Osteocyte (in vitro differentiated cells): ENCODE measurements at regions not wholly inside any gene's neighbourhood (a gene's known extent, or its start where the extent isn't known, plus 50 kb on each side); places are given as distances from the start of the nearest gene placed in this dataset.

ENCODE experiments used
- DNase-seq: peaks from one replicate; pipeline ENCODE4 v3.0.0; 2021; ENCODE audit warnings: mixed read lengths; ENCODE audit not compliant: unreplicated experiment; ENCODE audit errors: extremely low spot score
- H3K27ac Mint-ChIP-seq: one replicate; pipeline ENCODE4 v1.8.0; 2021; ENCODE audit warnings: mild to moderate bottlenecking, mixed read lengths; ENCODE audit not compliant: unreplicated experiment
- H3K27me3 Mint-ChIP-seq: one replicate; pipeline ENCODE4 v1.8.0; 2021; ENCODE audit warnings: mixed read lengths; ENCODE audit not compliant: unreplicated experiment
- H3K36me3 Mint-ChIP-seq: one replicate; pipeline ENCODE4 v1.8.0; 2021; ENCODE audit warnings: mixed read lengths; ENCODE audit not compliant: unreplicated experiment
- H3K4me1 Mint-ChIP-seq: one replicate; pipeline ENCODE4 v1.8.0; 2021; ENCODE audit warnings: mixed read lengths; ENCODE audit not compliant: unreplicated experiment
- H3K4me3 Mint-ChIP-seq: one replicate; pipeline ENCODE4 v1.8.0; 2021; ENCODE audit warnings: mild to moderate bottlenecking, moderate library complexity, mixed read lengths; ENCODE audit not compliant: unreplicated experiment
- H3K9me3 Mint-ChIP-seq: one replicate; pipeline ENCODE4 v1.8.0; 2021; ENCODE audit warnings: mixed read lengths; ENCODE audit not compliant: unreplicated experiment
- CTCF ChIP-seq: fragments of 200-600 bp; sonication (generic); IDR thresholded peaks from 2 replicates; pipeline ENCODE4 v1.5.0; 2021; ENCODE audit warnings: antibody characterized with exemption, mild to moderate bottlenecking, moderate library complexity

GRCh38 chr6:167722634-167723309 lies 103.9 kb upstream of the AFDN start:
- peaks cover 33% of the 10 kb centered on the region for H3K27me3 Mint-ChIP-seq
- peaks cover 8% of the 10 kb centered on the region for H3K9me3 Mint-ChIP-seq
- no peak overlapping the region for H3K27ac Mint-ChIP-seq
- no peak for TF ChIP-seq CTCF
- H3K36me3 Mint-ChIP-seq, result no peaks in the 10 kb centered on the region
- H3K4me1 Mint-ChIP-seq, result peaks cover 10% of the 10 kb centered on the region
- H3K4me3 Mint-ChIP-seq, result no peak overlapping the region
- DNase-seq, result peak; percentile 80

GRCh38 chr6:167726043-167726621 lies 100.6 kb upstream of the AFDN start:
- no peak for TF ChIP-seq CTCF
- H3K4me1 Mint-ChIP-seq, result no peaks in the 10 kb centered on the region
- H3K36me3 Mint-ChIP-seq, result no peaks in the 10 kb centered on the region
- peaks cover 8% of the 10 kb centered on the region for H3K9me3 Mint-ChIP-seq
- no peak overlapping the region for H3K27ac Mint-ChIP-seq
- peak; percentile 54 for DNase-seq
- no peak overlapping the region for H3K4me3 Mint-ChIP-seq
- peaks cover 56% of the 10 kb centered on the region for H3K27me3 Mint-ChIP-seq

GRCh38 chr6:167730441-167730840 lies 96.3 kb upstream of the AFDN start:
- Mint-ChIP-seq H3K9me3 (no peaks in the 10 kb centered on the region), H3K27me3 (peaks cover 50% of the 10 kb centered on the region), H3K27ac (no peak overlapping the region), H3K4me1 (peaks cover 14% of the 10 kb centered on the region), H3K4me3 (no peak overlapping the region), H3K36me3 (no peaks in the 10 kb centered on the region)
- peak; percentile 71 for DNase-seq
- TF ChIP-seq CTCF, result no peak

GRCh38 chr6:167731216-167731615 lies 95.5 kb upstream of the AFDN start:
- no peaks in the 10 kb centered on the region for H3K9me3 Mint-ChIP-seq
- peaks cover 43% of the 10 kb centered on the region for H3K27me3 Mint-ChIP-seq
- H3K27ac Mint-ChIP-seq, result no peak overlapping the region
- peak; percentile 64 for DNase-seq
- no peak overlapping the region for H3K4me3 Mint-ChIP-seq
- no peaks in the 10 kb centered on the region for H3K36me3 Mint-ChIP-seq
- peaks cover 17% of the 10 kb centered on the region for H3K4me1 Mint-ChIP-seq
- no peak for TF ChIP-seq CTCF

- Mint-ChIP-seq H3K27me3 (peaks cover 36% of the 10 kb centered on the region), H3K36me3 (no peaks in the 10 kb centered on the region), H3K4me3 (no peak overlapping the region), H3K9me3 (no peaks in the 10 kb centered on the region), H3K4me1 (peaks cover 17% of the 10 kb centered on the region), H3K27ac (no peak overlapping the region)
- TF ChIP-seq CTCF, result no peak
- peak; percentile 72 for DNase-seq
Measured at GRCh38 chr6:167731731-167732422, 94.8 kb upstream of the AFDN start.
